Activated CD4-positive, alpha-beta T cell treated with anti-CD3 and anti-CD28 coated beads, Interleukin-2, amount 10 ng/mL, durations not matched to agents 24 days and 14 days (primary cell): ENCODE measurements at regions not wholly inside any gene's neighbourhood (a gene's known extent, or its start where the extent isn't known, plus 50 kb on each side); places are given as distances from the start of the nearest gene placed in this dataset.

Source experiments
- DNase-seq: peaks from one replicate; pipeline ENCODE4 v3.0.0; 2022
- H3K27ac Mint-ChIP-seq: one replicate; pipeline ENCODE4 v1.8.0; 2022; ENCODE audit warnings: mild to moderate bottlenecking, mixed read lengths
- H3K27me3 Mint-ChIP-seq: one replicate; pipeline ENCODE4 v1.8.0; 2022; ENCODE audit warnings: mixed read lengths
- H3K36me3 Mint-ChIP-seq: one replicate; pipeline ENCODE4 v1.8.0; 2022; ENCODE audit warnings: low read depth, mild to moderate bottlenecking, mixed read lengths
- H3K4me1 Mint-ChIP-seq: one replicate; pipeline ENCODE4 v1.8.0; 2021; ENCODE audit warnings: mixed read lengths
- H3K4me3 Mint-ChIP-seq: one replicate; pipeline ENCODE4 v1.8.0; 2022; ENCODE audit warnings: mild to moderate bottlenecking, moderate library complexity, mixed read lengths
- H3K9me3 Mint-ChIP-seq: one replicate; pipeline ENCODE4 v1.8.0; 2021; ENCODE audit warnings: mixed read lengths
- intact Hi-C: fragments of 100-400 bp; cut with micrococcal nuclease; formaldehyde crosslinking; loops from one replicate; pipeline ENCODE4 v1.15.1; 2023

GRCh38 chr3:40593351-40593750 lies 68.6 kb downstream of the ZNF621 start:
- Mint-ChIP-seq H3K4me3 (no peak overlapping the region), H3K9me3 (no peaks in the 10 kb centered on the region), H3K4me1 (no peaks in the 10 kb centered on the region), H3K36me3 (no peaks in the 10 kb centered on the region), H3K27ac (no peak overlapping the region), H3K27me3 (peaks cover 5% of the 10 kb centered on the region)
- no peak for DNase-seq
- intact Hi-C loops = no loop called here

- DNase-seq = no peak
- intact Hi-C loops = no loop called here
- H3K27ac Mint-ChIP-seq = no peak overlapping the region
- H3K4me1 Mint-ChIP-seq = no peaks in the 10 kb centered on the region
- H3K27me3 Mint-ChIP-seq = peaks cover 14% of the 10 kb centered on the region
- H3K9me3 Mint-ChIP-seq = no peaks in the 10 kb centered on the region
- no peaks in the 10 kb centered on the region for H3K36me3 Mint-ChIP-seq
- H3K4me3 Mint-ChIP-seq = no peak overlapping the region
Measured at GRCh38 chr3:40597441-40597840, 72.7 kb downstream of the ZNF621 start.

- Mint-ChIP-seq H3K27me3 (peaks cover 13% of the 10 kb centered on the region), H3K36me3 (no peaks in the 10 kb centered on the region)
- intact Hi-C loops = no loop called here
Measured at GRCh38 chr3:40598338-40598737, 73.6 kb downstream of the ZNF621 start.

GRCh38 chr3:40598962-40599361 lies 74.2 kb downstream of the ZNF621 start:
- H3K36me3 Mint-ChIP-seq = no peaks in the 10 kb centered on the region
- intact Hi-C loops = no loop called here

More at GRCh38 chr3:40598338-40598737, 73.6 kb downstream of the ZNF621 start:
- Mint-ChIP-seq H3K4me3 (no peak overlapping the region), H3K27ac (no peak overlapping the region), H3K4me1 (no peaks in the 10 kb centered on the region), H3K9me3 (no peaks in the 10 kb centered on the region)
- DNase-seq = no peak

GRCh38 chr3:40602778-40603385 lies 78.1 kb downstream of the ZNF621 start:
- peaks cover 23% of the 10 kb centered on the region for H3K27me3 Mint-ChIP-seq
- no peaks in the 10 kb centered on the region for H3K36me3 Mint-ChIP-seq
- H3K27ac Mint-ChIP-seq = no peak overlapping the region

More at GRCh38 chr3:40598962-40599361, 74.2 kb downstream of the ZNF621 start:
- Mint-ChIP-seq H3K4me1 (no peaks in the 10 kb centered on the region), H3K9me3 (no peaks in the 10 kb centered on the region), H3K27ac (no peak overlapping the region), H3K4me3 (no peak overlapping the region), H3K27me3 (peaks cover 16% of the 10 kb centered on the region)
- DNase-seq = no peak

GRCh38 chr3:40605960-40606359 lies 81.2 kb downstream of the ZNF621 start:
- Mint-ChIP-seq H3K9me3 (no peaks in the 10 kb centered on the region), H3K4me3 (no peak overlapping the region), H3K36me3 (no peaks in the 10 kb centered on the region), H3K4me1 (no peaks in the 10 kb centered on the region), H3K27ac (no peak overlapping the region), H3K27me3 (peaks cover 20% of the 10 kb centered on the region)
- intact Hi-C loops = no loop called here
- no peak for DNase-seq

More at GRCh38 chr3:40602778-40603385, 78.1 kb downstream of the ZNF621 start:
- DNase-seq = no peak
- H3K4me1 Mint-ChIP-seq = no peaks in the 10 kb centered on the region
- H3K4me3 Mint-ChIP-seq = no peak overlapping the region
- no peaks in the 10 kb centered on the region for H3K9me3 Mint-ChIP-seq
- intact Hi-C loops = no loop called here

GRCh38 chr3:40608091-40608490 lies 83.3 kb downstream of the ZNF621 start:
- Mint-ChIP-seq H3K9me3 (no peaks in the 10 kb centered on the region), H3K4me3 (no peak overlapping the region), H3K27ac (no peak overlapping the region), H3K27me3 (peaks cover 29% of the 10 kb centered on the region), H3K4me1 (no peaks in the 10 kb centered on the region), H3K36me3 (no peaks in the 10 kb centered on the region)
- intact Hi-C loops = no loop called here
- no peak for DNase-seq

GRCh38 chr3:40613306-40613705 lies 88.5 kb downstream of the ZNF621 start:
- DNase-seq = no peak
- H3K4me1 Mint-ChIP-seq = no peaks in the 10 kb centered on the region
- H3K36me3 Mint-ChIP-seq = no peaks in the 10 kb centered on the region
- H3K27ac Mint-ChIP-seq = no peak overlapping the region
- H3K4me3 Mint-ChIP-seq = no peak overlapping the region
- H3K9me3 Mint-ChIP-seq = no peaks in the 10 kb centered on the region
- peaks cover 45% of the 10 kb centered on the region for H3K27me3 Mint-ChIP-seq
- intact Hi-C loops = no loop called here

- no peak for DNase-seq
- Mint-ChIP-seq H3K27me3 (peaks cover 41% of the 10 kb centered on the region), H3K9me3 (no peaks in the 10 kb centered on the region), H3K4me3 (no peak overlapping the region), H3K36me3 (no peaks in the 10 kb centered on the region), H3K4me1 (peaks cover 3% of the 10 kb centered on the region), H3K27ac (no peak overlapping the region)
- intact Hi-C loops = no loop called here
Measured at GRCh38 chr3:40615110-40615915, 90.6 kb downstream of the ZNF621 start.

GRCh38 chr3:40615918-40616819 lies 91.4 kb downstream of the ZNF621 start:
- Mint-ChIP-seq H3K4me3 (no peak overlapping the region), H3K4me1 (peaks cover 3% of the 10 kb centered on the region), H3K27me3 (peaks cover 41% of the 10 kb centered on the region), H3K27ac (no peak overlapping the region), H3K9me3 (no peaks in the 10 kb centered on the region), H3K36me3 (no peaks in the 10 kb centered on the region)
- intact Hi-C loops = no loop called here
- no peak for DNase-seq

- no peaks in the 10 kb centered on the region for H3K36me3 Mint-ChIP-seq
- DNase-seq = no peak
- no peak overlapping the region for H3K27ac Mint-ChIP-seq
- H3K9me3 Mint-ChIP-seq = no peaks in the 10 kb centered on the region
- peaks cover 3% of the 10 kb centered on the region for H3K4me1 Mint-ChIP-seq
- H3K4me3 Mint-ChIP-seq = no peak overlapping the region
- intact Hi-C loops = no loop called here
- H3K27me3 Mint-ChIP-seq = peaks cover 34% of the 10 kb centered on the region
Measured at GRCh38 chr3:40617084-40617483, 92.3 kb downstream of the ZNF621 start.

GRCh38 chr3:40618158-40618557 lies 93.4 kb downstream of the ZNF621 start:
- DNase-seq = no peak
- intact Hi-C loops = no loop called here
- peaks cover 8% of the 10 kb centered on the region for H3K9me3 Mint-ChIP-seq
- H3K4me3 Mint-ChIP-seq = no peak overlapping the region
- no peak overlapping the region for H3K27ac Mint-ChIP-seq
- H3K36me3 Mint-ChIP-seq = no peaks in the 10 kb centered on the region
- H3K27me3 Mint-ChIP-seq = peaks cover 34% of the 10 kb centered on the region
- peaks cover 3% of the 10 kb centered on the region for H3K4me1 Mint-ChIP-seq

GRCh38 chr3:40620151-40620550 lies 95.4 kb downstream of the ZNF621 start:
- peaks cover 3% of the 10 kb centered on the region for H3K4me1 Mint-ChIP-seq
- H3K36me3 Mint-ChIP-seq = no peaks in the 10 kb centered on the region
- H3K4me3 Mint-ChIP-seq = no peak overlapping the region
- intact Hi-C loops = no loop called here
- H3K9me3 Mint-ChIP-seq = peaks cover 8% of the 10 kb centered on the region
- no peak for DNase-seq
- peaks cover 22% of the 10 kb centered on the region for H3K27me3 Mint-ChIP-seq
- H3K27ac Mint-ChIP-seq = no peak overlapping the region

- DNase-seq = no peak
- intact Hi-C loops = no loop called here
- Mint-ChIP-seq H3K9me3 (peaks cover 8% of the 10 kb centered on the region), H3K4me1 (peaks cover 3% of the 10 kb centered on the region), H3K27me3 (peaks cover 11% of the 10 kb centered on the region), H3K36me3 (no peaks in the 10 kb centered on the region), H3K4me3 (no peak overlapping the region), H3K27ac (no peak overlapping the region)
Measured at GRCh38 chr3:40621252-40621651, 96.5 kb downstream of the ZNF621 start.
